GM18511 (cell line): ENCODE measurements at regions not wholly inside any gene's neighbourhood (a gene's known extent, or its start where the extent isn't known, plus 50 kb on each side); places are given as distances from the start of the nearest gene placed in this dataset.
"Not testable (repeated sequence)": the region's sequence is repeated elsewhere in the genome, so short reads cannot be mapped to it uniquely, and the experiment has no call there.

Experiments used
- ATAC-seq: cut with Tn5 transposase; IDR thresholded peaks from one replicate; pipeline ENCODE4 v1.9.1; 2021; ENCODE audit warnings: mild to moderate bottlenecking, moderate library complexity; ENCODE audit not compliant: unreplicated experiment

- ATAC-seq, result no peak
Observed at GRCh38 chr13:65330287-65330686, 1899.8 kb downstream of the PCDH9 start.

GRCh38 chr13:65323192-65323591 is 1906.9 kb downstream of the PCDH9 start:
- not testable (repeated sequence) for ATAC-seq

GRCh38 chr13:65321423-65321822 is 1908.7 kb downstream of the PCDH9 start:
- ATAC-seq, result not testable (repeated sequence)

GRCh38 chr13:65314008-65314407 is 1916.1 kb downstream of the PCDH9 start:
- no peak for ATAC-seq

- ATAC-seq, result no peak
Observed at GRCh38 chr13:65310663-65311328, 1919.3 kb downstream of the PCDH9 start.

GRCh38 chr13:65309906-65310305 is 1920.2 kb downstream of the PCDH9 start:
- no peak for ATAC-seq

GRCh38 chr13:65308729-65309128 is 1921.4 kb downstream of the PCDH9 start:
- ATAC-seq, result not testable (repeated sequence)

- ATAC-seq, result no peak
Observed at GRCh38 chr13:65307056-65307455, 1923.1 kb downstream of the PCDH9 start.

DNA sequence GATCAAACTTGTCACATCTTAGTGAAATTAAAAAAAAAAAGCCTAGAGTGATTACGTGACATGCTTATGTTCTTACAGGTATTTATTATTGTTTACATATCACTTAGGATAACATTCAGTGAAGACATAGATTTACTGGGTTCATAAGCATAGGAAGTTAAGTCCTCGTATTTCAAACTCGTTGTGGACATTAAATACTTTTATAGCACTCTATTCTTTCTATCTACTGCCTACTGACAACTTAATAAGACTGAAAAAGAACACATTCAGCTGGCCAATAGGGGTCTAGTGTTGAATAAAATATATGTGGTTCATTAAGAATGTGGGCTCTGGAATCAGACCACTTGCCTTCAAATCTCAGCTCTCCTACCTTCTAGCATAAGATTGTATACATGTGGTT is 1927.4 kb downstream of the PCDH9 start:
- ATAC-seq, result no peak

GRCh38 chr13:65301506-65301905 is 1928.6 kb downstream of the PCDH9 start:
- no peak for ATAC-seq

- no peak for ATAC-seq
Observed at GRCh38 chr13:65300220-65300619, 1929.9 kb downstream of the PCDH9 start.

DNA sequence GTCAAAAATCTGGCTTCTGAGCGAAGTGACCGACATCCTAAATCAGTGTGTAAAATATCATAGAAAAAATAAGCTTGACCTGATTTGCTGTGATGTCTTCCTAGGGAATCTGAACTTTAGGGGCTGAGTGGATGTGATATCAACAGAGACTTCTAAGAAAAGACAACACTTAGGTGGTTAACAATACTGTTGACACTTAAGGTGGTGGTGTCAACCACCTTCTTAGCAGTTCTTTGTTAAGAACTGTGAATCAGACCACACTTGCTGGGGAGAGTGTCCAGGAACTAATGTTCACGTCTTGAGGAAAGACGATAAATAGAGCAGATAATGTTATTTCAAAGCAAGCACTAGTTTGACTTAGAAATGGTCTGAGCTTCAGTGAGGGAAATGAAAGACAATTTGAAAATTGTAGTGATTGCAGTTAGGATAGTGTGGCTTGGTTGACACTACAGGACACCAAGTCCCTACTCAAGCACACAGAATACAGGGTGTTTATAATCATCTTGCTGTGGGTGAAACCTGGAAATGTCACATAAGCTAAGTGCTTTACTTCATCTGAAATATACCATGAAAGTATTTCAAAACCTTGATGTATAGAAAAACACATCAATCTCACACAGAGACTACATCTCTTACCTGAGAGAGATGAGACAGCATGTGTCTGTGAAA is 1936.5 kb downstream of the PCDH9 start:
- ATAC-seq, result no peak

DNA sequence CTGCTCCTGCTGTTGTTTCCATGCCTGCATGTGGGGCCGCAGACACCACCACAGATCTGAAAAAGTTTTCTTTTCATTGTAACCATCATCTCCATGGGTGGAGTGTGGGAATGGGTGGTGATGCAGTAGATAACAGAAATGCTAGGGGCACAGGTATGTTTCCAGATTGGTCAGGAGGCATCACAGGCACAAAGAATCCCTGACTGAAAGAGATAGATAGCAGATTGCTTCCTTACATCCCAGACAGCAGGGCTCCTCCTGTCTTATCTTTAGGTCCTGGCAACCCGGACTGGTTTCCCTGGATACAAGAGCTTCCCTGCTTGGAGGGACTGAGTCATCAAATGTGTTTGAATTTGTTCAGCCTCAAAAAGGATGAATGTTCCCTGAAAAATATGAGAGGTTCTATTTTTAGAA is 1937.6 kb downstream of the PCDH9 start:
- ATAC-seq, result no peak

DNA sequence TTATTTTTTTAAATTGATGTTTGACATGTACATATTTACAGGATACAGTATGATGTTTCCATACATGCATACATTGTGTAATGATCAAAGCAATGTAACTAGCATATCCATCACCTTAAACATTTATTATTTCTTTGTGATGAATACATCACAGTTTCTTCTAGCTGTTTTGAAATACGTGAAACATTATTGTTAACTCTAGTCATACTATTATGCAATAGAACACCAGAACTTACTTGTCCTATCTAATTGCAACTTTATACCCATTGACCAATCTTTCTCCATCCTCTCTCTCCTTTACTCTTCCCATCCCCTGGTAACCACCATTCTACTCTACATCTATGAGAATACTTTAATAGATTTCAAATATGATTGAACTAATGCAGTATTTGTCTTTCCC is 1942.7 kb downstream of the PCDH9 start:
- ATAC-seq, result no peak

- no peak for ATAC-seq
Observed at GRCh38 chr13:65275838-65276630, 1954.1 kb downstream of the PCDH9 start.

- no peak for ATAC-seq
Observed at GRCh38 chr13:65275108-65275507, 1955.0 kb downstream of the PCDH9 start.

- ATAC-seq, result not testable (repeated sequence)
Observed at GRCh38 chr13:65273811-65274420, 1956.2 kb downstream of the PCDH9 start.

- no peak for ATAC-seq
Observed at GRCh38 chr13:65268009-65268408, 1962.1 kb downstream of the PCDH9 start.

DNA sequence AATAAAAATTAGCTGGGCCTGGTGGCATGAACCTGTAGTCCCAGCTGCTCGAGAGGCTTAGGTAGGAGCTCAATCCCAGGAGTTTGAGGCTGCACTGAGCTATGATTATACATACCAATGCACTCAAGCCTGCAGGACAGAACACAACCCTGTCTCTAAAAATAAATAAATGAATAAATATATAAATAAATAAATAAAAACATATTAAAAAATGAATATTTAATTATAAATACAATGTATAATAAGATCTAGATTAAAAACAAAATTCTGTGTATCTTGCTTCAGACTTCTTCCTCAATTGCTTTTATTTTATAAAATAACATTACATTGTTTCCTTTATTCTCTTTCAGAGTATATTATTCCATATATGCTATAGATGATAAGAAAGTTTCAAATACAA is 1964.1 kb downstream of the PCDH9 start:
- ATAC-seq, result no peak

DNA sequence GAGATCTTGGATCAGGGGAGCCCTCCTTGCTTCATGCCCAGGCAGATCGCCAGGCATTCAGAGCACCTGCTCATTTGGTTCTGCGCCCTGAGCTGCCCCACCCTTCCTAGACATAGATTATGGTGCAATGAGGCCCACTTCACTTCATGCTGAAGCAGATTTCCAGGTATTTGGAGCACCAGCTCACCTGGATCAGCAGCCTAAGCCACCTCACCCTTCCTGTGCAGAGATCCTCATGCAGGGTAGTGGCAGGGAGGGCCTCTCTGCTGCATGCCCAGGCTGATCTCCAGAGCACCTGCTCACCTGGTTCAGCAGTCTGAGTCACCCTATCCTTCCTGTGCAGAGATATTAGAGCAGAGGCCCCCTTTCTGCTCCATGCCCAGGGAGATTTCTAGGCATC is 1966.1 kb downstream of the PCDH9 start:
- no peak for ATAC-seq
